Tibial nerve (tissue), 4 donors: ENCODE measurements at regions not wholly inside any gene's neighbourhood (a gene's known extent, or its start where the extent isn't known, plus 50 kb on each side); places are given as distances from the start of the nearest gene placed in this dataset.

ENCODE experiments used
- EP300 ChIP-seq, 2 donors: sonication (generic); formaldehyde crosslinking; IDR thresholded peaks; one replicate each; pipeline ENCODE4 v1.6.1; 2017; ENCODE audit warnings: antibody characterized with exemption in 2 of 2, mild to moderate bottlenecking in 1 of 2
- TF ChIP-seq, protein P1 (sequence below), 5 experiments: fragments of 200-600 bp in 3 of 5; fragments of 450-650 bp in 2 of 5; sonication (generic) in 3 of 5; IDR thresholded peaks; one replicate each; pipeline ENCODE4 v1.5.1; 2016 to 2019; ENCODE audit warnings: antibody characterized with exemption in 5 of 5, mild to moderate bottlenecking in 3 of 5, moderate library complexity in 2 of 5

GRCh38 chr1:229953736-229954326 is 113.2 kb upstream of the GALNT2 start:
- TF ChIP-seq, protein P1, sequence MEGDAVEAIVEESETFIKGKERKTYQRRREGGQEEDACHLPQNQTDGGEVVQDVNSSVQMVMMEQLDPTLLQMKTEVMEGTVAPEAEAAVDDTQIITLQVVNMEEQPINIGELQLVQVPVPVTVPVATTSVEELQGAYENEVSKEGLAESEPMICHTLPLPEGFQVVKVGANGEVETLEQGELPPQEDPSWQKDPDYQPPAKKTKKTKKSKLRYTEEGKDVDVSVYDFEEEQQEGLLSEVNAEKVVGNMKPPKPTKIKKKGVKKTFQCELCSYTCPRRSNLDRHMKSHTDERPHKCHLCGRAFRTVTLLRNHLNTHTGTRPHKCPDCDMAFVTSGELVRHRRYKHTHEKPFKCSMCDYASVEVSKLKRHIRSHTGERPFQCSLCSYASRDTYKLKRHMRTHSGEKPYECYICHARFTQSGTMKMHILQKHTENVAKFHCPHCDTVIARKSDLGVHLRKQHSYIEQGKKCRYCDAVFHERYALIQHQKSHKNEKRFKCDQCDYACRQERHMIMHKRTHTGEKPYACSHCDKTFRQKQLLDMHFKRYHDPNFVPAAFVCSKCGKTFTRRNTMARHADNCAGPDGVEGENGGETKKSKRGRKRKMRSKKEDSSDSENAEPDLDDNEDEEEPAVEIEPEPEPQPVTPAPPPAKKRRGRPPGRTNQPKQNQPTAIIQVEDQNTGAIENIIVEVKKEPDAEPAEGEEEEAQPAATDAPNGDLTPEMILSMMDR (IDR thresholded peaks at IDR 0.05), result no peak
- TF ChIP-seq EP300 (IDR thresholded peaks at IDR 0.05), result no peak
